K562 (cell line): ENCODE measurements at regions not wholly inside any gene's neighbourhood (a gene's known extent, or its start where the extent isn't known, plus 50 kb on each side); places are given as distances from the start of the nearest gene placed in this dataset.

ENCODE experiments used
- ATAC-seq: fragments of 200-7000 bp; cut with Tn5 transposase; 3 replicates; pipeline ENCODE4 v1.9.1; 2020; ENCODE audit warnings: moderate library complexity
- BruUV-seq: library from RNA; stranded (reverse); fragments of 400-500 nt; replicated peaks from 2 replicates; lab custom pipeline; 2021; lab: Mats Ljungman, UMichigan
- CTCF ChIA-PET: fragments of 300-600 bp; formaldehyde crosslinking; extraction: SDS; loops from one replicate; lab custom pipeline; 2021; ENCODE audit warnings: low intra/inter-chr PET ratio; lab: Yijun Ruan, JAX
- POLR2A ChIA-PET: fragments of 300-600, 350-650 bp; sonication (Branson Sonifier 250); formaldehyde crosslinking; extraction: SDS; loops from one replicate; lab custom pipeline; 2021; ENCODE audit warnings: antibody characterized with exemption, inconsistent platforms; lab: Yijun Ruan, JAX
- DNase-seq, 4 experiments: peaks; one replicate each; pipeline versions ENCODE4 v3.0.0 to v3.0.0-alpha.2; 2011 to 2018; ENCODE audit warnings: low spot score in 3 of 4, mixed read lengths in 3 of 4; ENCODE audit errors: extremely low read depth in 1 of 4
- FAIRE-seq: peaks from 2 replicates; lab custom pipeline; 2011; peaks lifted over from hg19 to GRCh38; lab: Jason Lieb, UNC
- H2AFZ ChIP-seq: 2 replicates; pipeline ENCODE4 v1.6.0; 2011; ENCODE audit warnings: low read depth, low read length, control low read depth, inconsistent platforms
- H3K27ac ChIP-seq: fragments of 200-600 bp; 3 replicates; pipeline ENCODE4 v1.8.0; 2011; ENCODE audit warnings: low read depth, mild to moderate bottlenecking, control low read depth, inconsistent platforms, low read length, moderate library complexity, mixed read lengths; ENCODE audit errors: extremely low read depth
- H3K27me3 ChIP-seq, 2 experiments: fragments of 300-600 bp in 1 of 2; 2 replicates in 1 of 2; 3 replicates in 1 of 2; pipeline versions ENCODE4 v1.6.0 to v1.8.0; 2011; ENCODE audit warnings: inconsistent platforms in 2 of 2, low read length in 2 of 2, mild to moderate bottlenecking in 1 of 2, mixed read lengths in 1 of 2, moderate library complexity in 1 of 2; ENCODE audit not compliant: control insufficient read depth in 2 of 2, insufficient read depth in 2 of 2
- H3K36me3 ChIP-seq: fragments of 300-600 bp; 3 replicates; pipeline ENCODE4 v1.8.0; 2011; ENCODE audit warnings: mild to moderate bottlenecking, low read length, inconsistent platforms; ENCODE audit not compliant: control insufficient read depth, insufficient read depth
- H3K4me1 ChIP-seq, 2 experiments: fragments of 200-600 bp in 1 of 2; replicated peaks in 1 of 2; 2 replicates in 1 of 2; 3 replicates in 1 of 2; pipeline versions ENCODE4 v1.5.1 to v1.8.0; 2011; ENCODE audit warnings: inconsistent platforms in 2 of 2, low read length in 2 of 2, mild to moderate bottlenecking in 1 of 2, mixed read lengths in 1 of 2, moderate library complexity in 1 of 2; ENCODE audit not compliant: control insufficient read depth in 2 of 2, insufficient read depth in 2 of 2
- H3K4me2 ChIP-seq: 2 replicates; pipeline ENCODE4 v1.6.1; 2011; ENCODE audit warnings: low read length, control low read depth, inconsistent platforms, mixed read lengths; ENCODE audit not compliant: insufficient read depth
- H3K4me3 ChIP-seq: fragments of 200-600 bp; sonication (generic), shearing (Covaris generic); 2 replicates; pipeline ENCODE4 v1.5.1; 2016; ENCODE audit warnings: control low read depth, inconsistent platforms
- H3K79me2 ChIP-seq: fragments of 200-600 bp; 3 replicates; pipeline ENCODE4 v1.8.0; 2011; ENCODE audit warnings: low read length, inconsistent platforms; ENCODE audit not compliant: control insufficient read depth, insufficient read depth
- H3K9ac ChIP-seq, 2 experiments: 2 replicates each; pipeline versions ENCODE4 v1.6.0 to v1.6.1; 2011; ENCODE audit warnings: low read depth in 2 of 2, low read length in 2 of 2, control low read depth in 1 of 2, inconsistent platforms in 1 of 2, mild to moderate bottlenecking in 1 of 2, mixed read lengths in 1 of 2; ENCODE audit not compliant: insufficient read depth in 1 of 2
- H3K9me1 ChIP-seq: one replicate; pipeline ENCODE4 v1.6.0; 2011; ENCODE audit warnings: inconsistent platforms, mild to moderate bottlenecking, low read length, moderate library complexity; ENCODE audit not compliant: control insufficient read depth, insufficient read depth
- H3K9me3 ChIP-seq: replicated peaks from 2 replicates; pipeline ENCODE4 v1.5.1; 2011; ENCODE audit warnings: low read depth, low read length, inconsistent platforms; ENCODE audit not compliant: control insufficient read depth, insufficient read depth
- H4K20me1 ChIP-seq: replicated peaks from 2 replicates; pipeline ENCODE4 v1.6.1; 2011; ENCODE audit warnings: low read length, inconsistent platforms, mixed read lengths; ENCODE audit not compliant: control insufficient read depth, insufficient read depth
- HDAC2 ChIP-seq: fragments of 450-650 bp; IDR thresholded peaks from 2 replicates; pipeline ENCODE4 v1.6.1; 2016; ENCODE audit warnings: mild to moderate bottlenecking
- NCOA1 ChIP-seq: fragments of 450-650 bp; IDR thresholded peaks from 2 replicates; pipeline ENCODE4 v1.6.1; 2016; ENCODE audit warnings: low read depth
- WGBS: fragments of 100-300 bp; shearing (Covaris generic); methylation state at CpG from one replicate; pipeline ENCODE4 v1.1.6; 2016; ENCODE audit warnings: low coverage, mixed read lengths; ENCODE audit not compliant: insufficient coverage; ENCODE audit errors: missing lambda C conversion rate; 5-methylcytosine and 5-hydroxymethylcytosine counted together
- in situ Hi-C: fragments of 300-500 bp; cut with MboI; formaldehyde crosslinking; loops from 4 replicates; pipeline ENCODE4 v1.15.0; 2018; ENCODE audit warnings: inconsistent platforms, mixed read lengths
- intact Hi-C: fragments of 100-400 bp; cut with micrococcal nuclease; formaldehyde crosslinking; loops from 2 replicates; pipeline ENCODE4 v1.14.2; 2022
- TF ChIP-seq, protein P1 (sequence below): sonication (generic); formaldehyde crosslinking; IDR thresholded peaks from 2 replicates; pipeline ENCODE4 v1.8.0; 2022; ENCODE audit warnings: mild to moderate bottlenecking, missing genetic modification reagents, borderline replicate concordance
- TF ChIP-seq, protein P2 (sequence below): fragments of 450-650 bp; formaldehyde crosslinking; IDR thresholded peaks from 2 replicates; pipeline ENCODE4 v1.4.0; 2022; ENCODE audit warnings: missing genetic modification characterization

DNA sequence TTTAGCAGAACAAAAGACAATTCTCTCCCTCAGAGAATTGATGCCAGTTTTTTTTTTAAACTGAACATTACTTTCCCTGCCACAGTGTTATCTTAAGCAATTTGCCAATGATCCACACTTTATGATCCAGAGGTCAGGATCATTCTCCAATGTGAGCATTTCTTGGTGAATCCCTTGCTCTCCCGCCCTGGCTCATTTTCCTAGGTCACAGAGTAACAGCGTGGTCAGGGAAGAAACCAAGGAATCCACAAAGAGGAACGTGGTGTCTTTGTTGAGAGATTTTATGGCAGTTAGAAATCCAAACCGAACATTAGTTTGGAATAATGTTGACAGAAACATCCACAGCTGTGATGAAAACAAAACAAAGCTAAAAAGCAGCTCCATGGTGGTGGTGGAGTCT, 250.3 kb downstream of the TTC32 start:
- H3K27me3 ChIP-seq: no peaks in the 10 kb centered on the region
- intact Hi-C loops: no loop called here

More for the DNA sequence above, 250.3 kb downstream of the TTC32 start:
- ChIA-PET CTCF (no interaction called here), POLR2A (interaction anchor here (0.7 kb wide), 1 partner anchor 50 kb away, joined by 3 read pairs; no protein-coding TSS in a partner anchor)
- H3K4me1 ChIP-seq: no peaks in the 10 kb centered on the region
- in situ Hi-C loops: no loop called here
- H3K79me2 ChIP-seq: no peaks in the 10 kb centered on the region
- DNase-seq: no peak
- no peak overlapping the region for H3K4me2 ChIP-seq
- WGBS: 4% methylated on average over 4 of the region's 4 CpGs
- no peak for ATAC-seq
- no peak for FAIRE-seq
- no peaks in the 10 kb centered on the region for H3K9me3 ChIP-seq
- no peak for TF ChIP-seq NCOA1
- TF ChIP-seq HDAC2: no peak
- TF ChIP-seq, protein P1, sequence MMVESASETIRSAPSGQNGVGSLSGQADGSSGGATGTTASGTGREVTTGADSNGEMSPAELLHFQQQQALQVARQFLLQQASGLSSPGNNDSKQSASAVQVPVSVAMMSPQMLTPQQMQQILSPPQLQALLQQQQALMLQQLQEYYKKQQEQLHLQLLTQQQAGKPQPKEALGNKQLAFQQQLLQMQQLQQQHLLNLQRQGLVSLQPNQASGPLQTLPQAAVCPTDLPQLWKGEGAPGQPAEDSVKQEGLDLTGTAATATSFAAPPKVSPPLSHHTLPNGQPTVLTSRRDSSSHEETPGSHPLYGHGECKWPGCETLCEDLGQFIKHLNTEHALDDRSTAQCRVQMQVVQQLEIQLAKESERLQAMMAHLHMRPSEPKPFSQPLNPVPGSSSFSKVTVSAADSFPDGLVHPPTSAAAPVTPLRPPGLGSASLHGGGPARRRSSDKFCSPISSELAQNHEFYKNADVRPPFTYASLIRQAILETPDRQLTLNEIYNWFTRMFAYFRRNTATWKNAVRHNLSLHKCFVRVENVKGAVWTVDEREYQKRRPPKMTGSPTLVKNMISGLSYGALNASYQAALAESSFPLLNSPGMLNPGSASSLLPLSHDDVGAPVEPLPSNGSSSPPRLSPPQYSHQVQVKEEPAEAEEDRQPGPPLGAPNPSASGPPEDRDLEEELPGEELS (CRISPR knock-in tag): no peak
- TF ChIP-seq, protein P2, sequence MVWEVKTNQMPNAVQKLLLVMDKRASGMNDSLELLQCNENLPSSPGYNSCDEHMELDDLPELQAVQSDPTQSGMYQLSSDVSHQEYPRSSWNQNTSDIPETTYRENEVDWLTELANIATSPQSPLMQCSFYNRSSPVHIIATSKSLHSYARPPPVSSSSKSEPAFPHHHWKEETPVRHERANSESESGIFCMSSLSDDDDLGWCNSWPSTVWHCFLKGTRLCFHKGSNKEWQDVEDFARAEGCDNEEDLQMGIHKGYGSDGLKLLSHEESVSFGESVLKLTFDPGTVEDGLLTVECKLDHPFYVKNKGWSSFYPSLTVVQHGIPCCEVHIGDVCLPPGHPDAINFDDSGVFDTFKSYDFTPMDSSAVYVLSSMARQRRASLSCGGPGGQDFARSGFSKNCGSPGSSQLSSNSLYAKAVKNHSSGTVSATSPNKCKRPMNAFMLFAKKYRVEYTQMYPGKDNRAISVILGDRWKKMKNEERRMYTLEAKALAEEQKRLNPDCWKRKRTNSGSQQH (CRISPR knock-in tag): no peak
- no TSS peak for BruUV-seq
- no peaks in the 10 kb centered on the region for H4K20me1 ChIP-seq
- no peaks in the 10 kb centered on the region for H3K9me1 ChIP-seq
- no peaks in the 10 kb centered on the region for H3K36me3 ChIP-seq
- H3K4me3 ChIP-seq: no peak overlapping the region
- no peak overlapping the region for H3K27ac ChIP-seq
- no peak overlapping the region for H2AFZ ChIP-seq
- no peak overlapping the region for H3K9ac ChIP-seq
